GM18867 (cell line): ENCODE measurements at regions not wholly inside any gene's neighbourhood (a gene's known extent, or its start where the extent isn't known, plus 50 kb on each side); places are given as distances from the start of the nearest gene placed in this dataset.
"Not testable (repeated sequence)": the region's sequence is repeated elsewhere in the genome, so short reads cannot be mapped to it uniquely, and the experiment has no call there.

ENCODE experiments used
- ATAC-seq: cut with Tn5 transposase; IDR thresholded peaks from one replicate; pipeline ENCODE4 v1.9.1; 2021; ENCODE audit warnings: mild to moderate bottlenecking, moderate library complexity; ENCODE audit not compliant: unreplicated experiment

- ATAC-seq, result no peak
These were observed 66.1 kb downstream of the GADD45G start for GRCh38 chr9:89670801-89671434.

- ATAC-seq, result no peak
These were observed 69.8 kb downstream of the GADD45G start for GRCh38 chr9:89674667-89675057.

GRCh38 chr9:89675058-89675742, 70.4 kb downstream of the GADD45G start:
- ATAC-seq, result no peak

GRCh38 chr9:89676281-89676680, 71.5 kb downstream of the GADD45G start:
- ATAC-seq, result no peak

- no peak for ATAC-seq
These were observed 73.0 kb downstream of the GADD45G start for GRCh38 chr9:89677702-89678395.

- no peak for ATAC-seq
These were observed 73.7 kb downstream of the GADD45G start for GRCh38 chr9:89678396-89679015.

GRCh38 chr9:89679016-89679415, 74.2 kb downstream of the GADD45G start:
- ATAC-seq, result no peak

- no peak for ATAC-seq
These were observed 74.8 kb downstream of the GADD45G start for GRCh38 chr9:89679581-89679980.

- ATAC-seq, result no peak
These were observed 76.0 kb downstream of the GADD45G start for GRCh38 chr9:89680547-89681467.

- ATAC-seq, result not testable (repeated sequence)
These were observed 76.7 kb downstream of the GADD45G start for GRCh38 chr9:89681468-89681859.

- ATAC-seq, result no peak
These were observed 78.8 kb downstream of the GADD45G start for GRCh38 chr9:89683626-89684025.

GRCh38 chr9:89684218-89684617, 79.4 kb downstream of the GADD45G start:
- no peak for ATAC-seq

GRCh38 chr9:89684912-89685636, 80.3 kb downstream of the GADD45G start:
- ATAC-seq, result no peak

- ATAC-seq, result no peak
These were observed 80.9 kb downstream of the GADD45G start for GRCh38 chr9:89685698-89686097.

GRCh38 chr9:89686126-89686525, 81.3 kb downstream of the GADD45G start:
- no peak for ATAC-seq

- no peak for ATAC-seq
These were observed 81.8 kb downstream of the GADD45G start for GRCh38 chr9:89686621-89687020.

- ATAC-seq, result no peak
These were observed 82.4 kb downstream of the GADD45G start for GRCh38 chr9:89687188-89687587.

GRCh38 chr9:89687848-89688247, 83.0 kb downstream of the GADD45G start:
- ATAC-seq, result no peak

- ATAC-seq, result not testable (repeated sequence)
These were observed 84.5 kb downstream of the GADD45G start for GRCh38 chr9:89689321-89689720.

- ATAC-seq, result peak; percentile 96
These were observed 85.6 kb downstream of the GADD45G start for GRCh38 chr9:89690334-89690912.
